HG03097 (cell line): ENCODE measurements at regions not wholly inside any gene's neighbourhood (a gene's known extent, or its start where the extent isn't known, plus 50 kb on each side); places are given as distances from the start of the nearest gene placed in this dataset.

Source experiments
- ATAC-seq: cut with Tn5 transposase; IDR thresholded peaks from one replicate; pipeline ENCODE4 v1.9.1; 2021; ENCODE audit not compliant: unreplicated experiment, low FRiP score

GRCh38 chr9:80082213-80082612 is 510.4 kb downstream of the TLE4 start:
- no peak for ATAC-seq

DNA sequence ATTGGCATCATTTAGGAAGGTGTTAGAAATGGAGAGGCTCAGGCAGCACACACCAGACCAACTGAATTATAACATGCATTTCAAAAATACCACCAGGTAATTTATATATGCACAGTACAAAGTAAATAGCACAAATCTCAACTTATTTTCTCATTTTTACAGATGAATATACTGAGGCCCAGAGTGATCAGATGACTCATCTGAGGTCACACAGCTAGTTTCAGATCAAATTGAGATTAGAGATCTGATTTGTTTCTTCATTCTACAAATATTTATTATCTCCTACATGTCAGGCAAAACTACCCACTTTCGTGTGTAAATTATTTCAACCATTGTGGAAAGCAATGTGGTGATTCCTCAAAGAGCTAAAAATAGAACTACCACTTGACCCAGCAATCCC is 507.1 kb downstream of the TLE4 start:
- ATAC-seq = no peak

DNA sequence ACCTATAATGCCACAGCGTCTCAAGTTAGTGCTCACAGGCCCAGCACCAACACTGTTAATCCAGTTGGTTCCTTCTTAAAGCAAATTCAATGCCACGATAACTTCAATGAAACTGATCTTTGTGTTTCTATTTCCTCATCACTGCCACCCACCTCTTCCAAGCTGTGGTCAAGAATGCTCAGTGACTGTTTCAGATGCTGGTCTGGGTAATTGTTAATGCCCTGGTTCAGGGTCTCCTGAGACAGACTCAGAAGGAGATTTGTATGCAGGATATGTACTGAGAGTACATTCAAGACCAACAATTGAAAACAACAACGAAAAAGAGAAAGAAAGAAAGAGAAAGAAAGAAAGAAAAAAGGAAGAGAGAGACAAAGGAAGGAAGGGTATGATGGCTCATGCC is 505.3 kb downstream of the TLE4 start:
- no peak for ATAC-seq

GRCh38 chr9:80076162-80076561 is 504.4 kb downstream of the TLE4 start:
- no peak for ATAC-seq

- no peak for ATAC-seq
Measured at GRCh38 chr9:80074439-80074838, 502.7 kb downstream of the TLE4 start.

GRCh38 chr9:80072451-80072850 is 500.7 kb downstream of the TLE4 start:
- no peak for ATAC-seq

GRCh38 chr9:80070071-80070742 is 498.4 kb downstream of the TLE4 start:
- ATAC-seq = no peak

DNA sequence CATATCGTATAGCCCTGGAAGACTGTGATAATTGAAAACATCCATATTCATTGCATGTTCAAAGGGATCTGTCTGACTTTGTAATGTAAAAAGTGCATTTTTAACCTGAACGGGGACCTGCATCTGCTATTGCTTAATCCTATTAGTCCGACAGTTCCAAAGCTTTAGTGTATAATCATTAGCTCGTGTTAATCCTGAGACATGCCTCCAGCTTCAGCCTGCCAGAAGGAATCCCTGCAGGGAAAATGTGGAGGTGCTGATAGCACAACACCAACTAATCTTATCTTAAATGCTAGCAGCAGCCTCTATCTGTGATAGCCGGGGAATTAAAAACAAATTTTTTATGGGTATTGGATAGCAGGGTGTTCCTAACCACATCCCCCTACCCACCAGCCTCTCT is 495.2 kb downstream of the TLE4 start:
- no peak for ATAC-seq

DNA sequence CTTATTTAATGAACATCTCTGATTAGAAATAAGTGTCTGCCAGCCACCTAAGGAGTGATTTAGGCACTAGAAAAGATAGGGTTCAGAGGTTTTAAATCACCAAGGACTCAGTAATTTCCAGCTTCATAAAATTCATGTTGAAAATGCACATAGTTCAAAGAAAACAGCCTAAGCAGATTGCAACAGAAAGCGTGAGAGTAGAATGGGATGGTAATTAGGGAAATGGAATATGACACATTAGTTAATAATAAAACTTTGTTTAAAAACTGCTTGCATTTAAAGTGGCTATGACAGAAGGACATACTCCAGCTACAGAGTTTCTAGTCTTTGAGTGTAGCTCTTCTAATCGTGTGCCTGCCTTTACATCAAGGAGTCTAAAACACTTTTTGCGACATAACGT is 490.8 kb downstream of the TLE4 start:
- no peak for ATAC-seq

DNA sequence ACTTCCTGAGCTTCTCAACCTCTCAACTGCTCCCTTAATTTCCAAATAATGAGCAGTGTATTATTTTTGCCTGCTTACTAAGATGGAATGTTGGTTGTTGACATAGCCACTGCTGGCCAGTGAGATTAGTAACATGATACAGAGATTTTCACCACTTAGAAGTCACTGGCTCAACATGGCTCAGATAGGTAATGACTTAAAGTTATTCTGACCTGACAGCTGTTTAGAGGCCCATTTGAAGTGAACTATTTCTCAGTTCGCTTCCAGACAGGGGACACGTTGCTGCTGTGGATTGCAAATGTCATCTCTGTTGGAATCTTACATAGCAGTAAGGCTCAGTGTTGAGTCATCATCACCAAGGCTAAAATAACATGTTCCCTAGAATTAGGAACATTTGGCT is 490.2 kb downstream of the TLE4 start:
- ATAC-seq = no peak

- no peak for ATAC-seq
Measured at GRCh38 chr9:80061096-80061495, 489.3 kb downstream of the TLE4 start.

GRCh38 chr9:80059979-80060378 is 488.2 kb downstream of the TLE4 start:
- ATAC-seq = no peak

- ATAC-seq = no peak
Measured at GRCh38 chr9:80059191-80059590, 487.4 kb downstream of the TLE4 start.

DNA sequence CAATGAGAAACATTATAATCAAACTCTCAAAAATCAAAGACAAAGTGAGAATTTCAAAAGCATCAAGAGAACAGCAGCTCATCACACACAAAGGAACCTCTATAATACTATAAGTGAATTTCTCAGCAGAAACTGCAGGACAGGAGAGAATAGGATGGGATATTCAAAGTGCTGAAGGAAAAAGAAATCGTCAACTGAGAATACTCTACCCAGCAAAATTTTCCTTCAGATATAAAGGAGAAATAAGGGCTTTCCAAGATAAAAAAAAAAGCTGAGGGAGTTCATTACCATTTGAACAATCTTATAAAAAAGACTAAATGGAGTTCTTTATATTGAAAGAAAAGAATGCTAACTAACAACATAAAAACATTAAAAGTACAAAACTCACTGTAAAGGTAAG is 481.1 kb downstream of the TLE4 start:
- no peak for ATAC-seq

DNA sequence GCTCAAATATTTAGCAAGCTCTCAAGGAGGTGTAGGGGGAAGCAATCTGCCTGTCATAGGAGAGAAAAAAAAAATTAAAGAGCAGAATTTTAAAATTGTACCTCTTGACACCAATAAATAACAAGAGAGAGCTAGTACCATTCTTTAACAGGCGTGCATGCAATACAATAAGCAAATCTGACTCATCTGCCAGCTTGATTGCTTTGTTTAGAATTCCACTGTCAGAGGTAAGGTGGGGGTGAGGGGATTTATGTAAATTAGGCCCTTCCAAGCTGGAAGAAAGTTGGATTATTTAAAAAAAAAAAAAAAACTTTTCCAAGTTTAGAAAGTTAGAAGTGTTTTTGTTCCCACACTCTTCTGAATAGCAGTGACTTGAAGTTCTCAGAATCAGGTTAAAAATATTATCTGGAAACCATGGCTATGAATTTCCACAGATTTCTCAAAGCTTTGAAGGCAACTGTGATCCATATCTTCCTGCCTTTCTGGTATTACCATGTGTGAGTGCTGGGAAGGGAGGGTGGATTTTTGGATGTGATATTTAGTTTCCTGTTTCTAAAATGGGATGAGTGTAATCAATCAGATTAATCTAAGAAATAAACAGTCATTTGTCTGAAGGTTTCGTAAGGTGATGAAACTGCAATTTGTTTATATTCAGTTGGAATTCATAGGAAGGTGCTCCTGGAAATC is 477.5 kb downstream of the TLE4 start:
- no peak for ATAC-seq

DNA sequence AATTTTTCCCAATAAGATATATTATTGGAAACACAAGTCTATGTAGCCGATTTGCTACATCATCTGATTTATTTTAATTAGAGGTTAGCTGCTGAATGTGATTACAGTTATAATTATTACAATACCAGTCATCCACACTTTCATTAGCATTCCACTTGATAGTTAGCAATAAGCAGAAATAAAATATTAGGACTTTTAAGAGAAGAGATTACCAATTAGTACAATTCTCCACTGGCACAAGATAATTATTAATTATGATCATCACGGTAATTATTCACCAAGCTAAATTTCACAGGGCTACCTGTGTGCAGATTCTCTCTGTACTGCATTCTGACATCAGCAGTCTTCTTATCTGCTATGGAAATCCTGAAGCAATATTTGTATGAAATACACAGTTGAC is 474.7 kb downstream of the TLE4 start:
- ATAC-seq = no peak

DNA sequence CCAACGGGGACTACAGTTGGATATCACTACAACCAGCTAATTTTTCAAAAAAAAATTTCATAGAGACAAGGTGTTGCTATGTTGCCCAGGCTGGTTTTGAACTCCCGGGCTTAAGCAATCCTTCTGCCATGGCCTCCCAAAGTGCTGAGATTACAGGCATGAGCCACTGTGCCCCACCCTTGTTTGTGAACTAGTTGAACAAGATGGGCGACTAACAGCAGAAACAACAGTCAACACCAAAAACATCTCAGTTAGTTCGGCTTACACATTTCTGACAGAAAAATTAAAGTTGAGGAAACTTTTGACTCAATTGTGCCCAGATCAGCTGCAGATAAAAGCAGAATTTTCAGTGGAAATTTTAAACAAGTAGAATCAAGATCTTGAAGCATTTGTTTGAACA is 470.1 kb downstream of the TLE4 start:
- no peak for ATAC-seq

DNA sequence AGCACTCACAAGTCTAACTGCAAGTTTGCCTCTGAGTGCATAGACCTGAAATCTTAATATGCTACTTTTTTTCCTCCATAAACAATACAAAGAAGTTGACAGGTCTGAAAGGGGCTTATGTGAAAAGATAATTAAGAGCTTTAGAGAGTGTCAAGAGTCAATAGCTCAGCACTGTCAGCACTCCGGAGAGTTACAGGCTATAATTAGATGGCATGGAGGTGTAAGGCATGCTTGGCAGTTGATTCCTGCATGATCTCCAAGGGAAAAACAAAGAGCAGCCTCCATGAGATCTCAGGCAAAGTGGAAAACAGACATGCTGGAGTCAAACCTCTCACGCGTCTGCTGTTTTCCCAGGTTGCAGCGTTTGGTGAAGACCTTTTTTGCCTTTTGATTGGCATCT is 468.7 kb downstream of the TLE4 start:
- no peak for ATAC-seq

DNA sequence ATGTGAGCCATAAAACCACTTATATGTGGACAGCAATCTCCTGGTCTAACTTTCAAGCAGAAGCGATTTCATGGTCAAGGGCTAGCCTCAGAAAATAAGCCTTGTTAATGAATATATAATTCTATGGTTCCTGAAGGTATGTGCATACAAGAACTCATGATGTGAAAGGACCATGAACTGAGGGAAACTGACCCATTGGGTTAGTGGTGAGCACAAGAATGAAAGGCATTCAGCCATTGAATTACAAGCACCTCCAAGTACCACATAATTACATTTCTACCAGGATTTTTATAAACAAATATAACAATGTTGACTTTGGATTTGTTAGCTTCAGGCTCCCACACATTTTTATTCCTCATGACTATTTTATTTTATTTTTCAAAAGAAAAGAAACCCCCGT is 459.0 kb downstream of the TLE4 start:
- no peak for ATAC-seq

GRCh38 chr9:80028501-80028900 is 456.7 kb downstream of the TLE4 start:
- ATAC-seq = no peak

- ATAC-seq = no peak
Measured at GRCh38 chr9:80025796-80026520, 454.2 kb downstream of the TLE4 start.

- ATAC-seq = no peak
Measured at GRCh38 chr9:80025131-80025530, 453.4 kb downstream of the TLE4 start.
